Embryonic facial prominence (tissue), 1 donor: ENCODE measurements at regions not wholly inside any gene's neighbourhood (a gene's known extent, or its start where the extent isn't known, plus 50 kb on each side); places are given as distances from the start of the nearest gene placed in this dataset.

Source experiments
- DNase-seq: peaks from one replicate; pipeline ENCODE4 v3.0.0-alpha.2; 2016; ENCODE audit errors: extremely low spot score

DNA sequence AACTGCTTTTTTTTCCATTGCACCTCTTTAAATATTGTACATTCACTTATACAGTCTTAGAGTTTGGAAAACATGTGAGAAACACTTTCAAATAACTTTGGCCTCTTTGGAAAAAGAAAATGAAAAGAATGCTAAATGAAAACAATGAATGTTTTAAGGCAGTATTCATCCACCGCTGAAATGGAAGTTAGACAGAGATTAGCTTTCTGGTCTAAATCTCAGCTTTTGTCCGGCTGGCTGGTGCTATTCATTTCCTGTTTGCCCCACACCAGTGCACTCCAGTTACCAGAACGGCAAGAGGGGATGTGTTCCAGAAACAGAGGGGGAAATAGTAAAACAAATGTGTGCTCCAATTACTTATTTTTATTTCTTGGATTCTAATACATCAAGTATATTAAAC is 1201.3 kb downstream of the EFNB2 start:
- DNase-seq: no peak

GRCh38 chr13:105333416-105333815 is 1202.0 kb downstream of the EFNB2 start:
- no peak for DNase-seq

GRCh38 chr13:105329359-105329758 is 1206.1 kb downstream of the EFNB2 start:
- no peak for DNase-seq

DNA sequence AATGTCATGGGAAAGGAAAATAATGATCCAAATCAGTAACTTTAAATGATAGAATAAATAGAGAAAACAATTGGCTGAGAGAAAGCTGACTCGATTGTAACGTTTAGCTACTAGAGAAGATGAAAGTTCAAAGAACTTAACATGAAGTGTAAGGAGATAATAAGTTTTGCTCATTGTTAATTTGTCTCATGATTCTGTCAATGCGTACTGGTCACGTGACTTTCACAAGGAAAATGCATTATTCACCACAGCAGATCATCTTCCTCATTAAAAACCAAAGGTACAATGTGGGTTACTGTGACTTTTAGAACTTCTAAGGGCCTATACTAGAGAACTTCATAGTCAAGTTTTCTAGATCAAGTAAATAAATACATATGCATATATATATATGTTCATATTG is 1207.2 kb downstream of the EFNB2 start:
- no peak for DNase-seq

- no peak for DNase-seq
These were observed 1207.8 kb downstream of the EFNB2 start for GRCh38 chr13:105327581-105328126.

DNA sequence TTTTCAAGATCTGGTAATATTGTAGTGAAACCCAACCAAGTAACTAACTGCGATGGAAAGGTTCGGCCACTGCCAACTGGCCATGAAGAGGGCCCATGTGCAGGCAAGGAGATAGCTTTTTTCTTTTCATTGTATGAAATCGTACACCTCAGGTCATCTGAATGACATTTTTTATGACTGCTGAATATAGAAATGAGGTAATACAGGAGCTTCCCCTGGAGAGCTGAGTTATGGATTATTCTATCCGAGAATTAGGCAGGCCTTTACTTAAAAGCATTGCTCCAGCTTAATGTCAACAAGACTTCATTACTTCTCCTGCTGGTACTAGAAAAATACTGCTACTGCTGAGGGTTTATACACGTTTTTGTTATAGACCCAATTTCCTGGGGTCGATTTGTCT is 1215.6 kb downstream of the EFNB2 start:
- no peak for DNase-seq

DNA sequence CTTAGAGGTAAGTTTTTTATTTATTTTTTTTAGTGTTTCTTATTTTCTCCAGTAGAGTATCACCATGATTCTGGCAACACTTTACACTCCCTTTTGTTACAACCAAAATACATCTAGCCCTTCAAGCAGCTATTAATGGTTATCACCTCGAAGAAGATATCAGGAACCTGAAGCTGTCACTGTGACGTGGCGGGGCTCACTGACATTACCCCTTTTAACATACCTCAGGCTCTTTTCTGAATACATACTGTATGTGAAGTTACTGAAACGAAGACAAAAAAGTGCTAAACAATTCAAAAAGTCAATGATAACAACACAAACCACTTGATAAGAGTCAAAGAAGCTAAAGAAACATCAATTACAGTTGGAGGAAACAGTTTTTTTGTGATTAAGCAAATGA is 1218.7 kb downstream of the EFNB2 start:
- no peak for DNase-seq

DNA sequence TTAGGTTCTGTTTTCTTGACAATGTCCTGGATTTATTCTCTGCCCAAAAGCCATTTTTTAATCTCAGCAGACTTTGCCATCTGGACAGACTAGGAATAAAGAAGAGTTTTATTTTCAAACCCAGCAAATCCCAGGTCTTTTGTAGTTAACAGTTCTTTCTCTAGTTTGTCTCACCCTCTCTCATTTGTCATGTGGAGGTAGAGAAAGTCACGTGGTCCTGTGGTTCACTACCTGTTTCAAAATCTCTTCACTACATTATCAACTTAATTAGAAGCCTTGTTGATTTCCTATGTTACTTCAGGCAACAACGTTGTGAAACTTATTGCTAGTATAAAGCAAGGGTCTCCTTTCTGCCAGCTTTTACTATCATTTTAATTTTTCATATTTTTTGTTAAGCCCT is 1222.6 kb downstream of the EFNB2 start:
- DNase-seq: no peak

DNA sequence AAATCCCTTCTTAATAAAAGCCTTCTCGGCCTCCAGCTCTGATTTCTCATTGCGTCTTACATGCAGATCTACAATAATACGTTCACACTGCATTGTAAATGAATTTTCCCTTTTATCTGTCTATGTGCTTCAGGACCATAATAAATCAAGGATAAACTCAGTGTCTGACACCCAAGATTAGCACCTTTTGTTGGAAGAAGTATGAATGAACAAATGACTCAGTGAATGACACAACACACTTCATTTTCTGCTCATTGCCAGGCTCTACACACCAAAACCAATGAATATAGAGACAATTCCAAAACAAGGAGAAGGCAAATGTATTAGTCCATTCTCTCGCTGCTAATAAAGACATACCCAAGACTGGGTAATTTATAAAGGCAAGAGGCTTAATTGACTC is 1224.4 kb downstream of the EFNB2 start:
- DNase-seq: no peak

DNA sequence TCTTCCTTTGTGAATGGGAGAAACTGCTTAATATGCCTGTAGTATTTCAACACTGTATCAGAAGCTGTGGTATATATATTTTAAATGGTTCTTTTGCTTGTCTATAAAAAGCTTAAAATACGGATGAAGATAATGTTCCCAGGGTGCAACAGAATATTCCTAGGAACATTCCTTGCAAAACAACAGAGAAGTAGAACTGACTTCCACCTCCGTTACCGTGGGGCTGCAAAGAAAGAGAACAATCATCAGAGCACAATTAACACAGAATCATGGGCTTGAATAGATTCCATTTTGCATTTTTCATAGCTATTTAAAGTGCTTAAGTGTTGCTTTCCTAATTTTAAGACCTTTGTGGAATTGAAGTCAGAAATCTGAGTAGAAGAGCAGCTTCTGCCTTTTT is 1227.7 kb downstream of the EFNB2 start:
- no peak for DNase-seq

GRCh38 chr13:105297839-105298238 is 1237.6 kb downstream of the EFNB2 start:
- no peak for DNase-seq

- DNase-seq: no peak
These were observed 1243.5 kb downstream of the EFNB2 start for GRCh38 chr13:105291987-105292386.

- DNase-seq: no peak
These were observed 1244.9 kb downstream of the EFNB2 start for GRCh38 chr13:105290596-105290995.

- DNase-seq: no peak
These were observed 1249.9 kb downstream of the EFNB2 start for GRCh38 chr13:105285526-105285925.

DNA sequence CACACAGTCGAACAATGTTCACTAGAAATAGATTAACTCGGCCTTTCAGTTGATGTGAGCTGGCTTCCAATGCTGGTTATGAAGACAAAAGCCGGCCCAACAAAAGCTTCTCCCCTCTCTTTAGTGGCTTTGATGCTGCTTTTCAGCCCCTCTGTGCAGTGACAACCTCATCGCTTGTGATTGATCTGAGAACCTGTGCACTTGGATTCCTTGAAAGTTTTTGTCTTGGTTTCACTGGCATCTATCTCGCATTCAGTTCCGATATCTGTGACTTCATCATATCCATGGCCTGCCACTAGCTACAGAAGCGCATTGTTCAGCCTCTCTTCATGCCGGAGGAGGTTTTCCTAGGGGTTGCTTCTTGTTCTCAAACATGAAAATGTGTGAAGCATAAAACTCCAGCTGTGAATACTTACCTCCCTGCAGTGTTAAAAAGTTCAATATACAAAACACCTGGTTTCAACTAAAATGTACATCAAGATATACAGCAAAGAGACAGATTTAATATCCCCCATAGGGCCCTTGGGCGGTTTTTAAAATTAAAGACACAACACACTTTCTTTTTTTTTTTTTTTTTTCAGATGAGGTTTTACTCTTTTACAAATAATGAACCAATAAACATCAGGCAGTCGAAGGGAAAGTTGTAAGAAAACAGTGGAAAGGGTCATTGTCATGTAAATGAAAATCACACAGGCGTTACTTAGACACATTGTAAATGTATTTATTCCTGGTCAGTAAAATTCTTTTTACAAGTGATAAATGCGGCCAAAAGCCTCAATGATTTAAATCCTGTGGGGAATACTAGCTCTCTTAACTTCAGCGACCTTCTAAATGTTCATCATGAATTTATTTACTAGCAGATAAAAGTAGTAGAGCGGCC is 1252.8 kb downstream of the EFNB2 start:
- no peak for DNase-seq

- no peak for DNase-seq
These were observed 1256.5 kb downstream of the EFNB2 start for GRCh38 chr13:105278943-105279381.

DNA sequence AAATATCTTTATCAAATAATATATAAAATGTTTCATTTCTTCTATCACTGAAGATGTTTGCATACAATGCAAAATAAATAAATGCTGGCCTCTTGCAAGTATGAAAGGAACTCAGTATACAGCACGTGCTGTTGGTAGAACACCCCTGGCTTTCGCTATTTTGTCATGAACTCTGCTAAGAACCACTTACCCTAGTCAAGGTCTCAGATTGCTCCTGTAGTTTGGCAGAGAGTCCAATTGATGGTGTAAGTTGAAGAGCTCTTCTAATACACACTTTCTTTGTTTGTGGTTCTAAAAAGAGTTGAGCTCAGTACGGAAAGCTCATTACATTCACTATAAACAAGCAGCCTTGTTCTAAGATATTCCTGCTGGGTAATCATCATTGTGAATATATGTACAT is 1258.9 kb downstream of the EFNB2 start:
- no peak for DNase-seq

DNA sequence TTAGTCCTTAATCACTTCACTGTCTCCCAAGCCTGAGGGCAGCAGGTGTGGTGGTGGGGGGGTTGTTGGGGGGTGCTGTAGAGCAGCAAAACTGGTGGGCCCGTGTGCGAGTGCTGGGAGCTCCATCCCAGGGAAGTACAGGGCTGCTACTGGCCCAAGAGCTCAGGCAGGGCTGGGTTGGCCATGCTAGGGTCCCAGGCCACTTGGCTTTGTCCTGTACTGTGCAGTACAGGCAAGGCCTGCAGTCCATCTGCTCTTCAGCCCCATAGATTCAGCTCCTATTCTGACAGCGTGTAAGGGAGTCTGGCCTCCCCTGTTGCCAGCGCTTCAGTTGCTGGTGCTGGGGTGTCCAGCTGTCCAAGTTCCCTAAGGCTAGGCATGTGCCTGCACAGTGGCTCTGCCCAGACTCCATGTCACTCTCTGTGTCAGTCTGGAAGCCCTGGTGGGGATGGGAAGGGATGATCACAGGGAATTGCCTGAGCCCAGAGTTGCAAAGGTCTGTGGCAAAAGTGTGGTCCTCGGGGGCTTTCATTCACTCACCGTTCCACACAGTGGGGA is 1261.7 kb downstream of the EFNB2 start:
- DNase-seq: no peak

GRCh38 chr13:105272660-105273631 is 1262.5 kb downstream of the EFNB2 start:
- no peak for DNase-seq

GRCh38 chr13:105266615-105267014 is 1268.8 kb downstream of the EFNB2 start:
- DNase-seq: no peak

GRCh38 chr13:105262579-105262978 is 1272.9 kb downstream of the EFNB2 start:
- no peak for DNase-seq

DNA sequence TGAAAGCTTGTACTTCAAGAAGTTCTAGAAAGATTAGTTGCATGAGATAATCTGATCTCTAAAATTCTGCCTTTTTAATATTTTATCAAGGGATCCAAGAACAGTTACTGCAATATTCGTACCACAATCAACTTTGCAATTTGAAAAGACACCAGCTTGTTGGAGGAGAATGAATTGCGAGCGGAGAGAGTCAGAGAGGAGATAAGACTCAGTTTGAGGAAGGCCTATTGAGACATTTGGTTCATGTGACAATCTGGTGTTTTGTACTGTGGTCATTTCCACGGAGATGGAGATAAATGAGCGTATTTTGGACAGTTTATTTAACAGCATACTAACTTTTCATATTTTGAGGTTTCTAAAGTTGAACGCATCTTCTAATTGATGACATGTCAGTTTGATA is 1276.0 kb downstream of the EFNB2 start:
- DNase-seq: no peak
